GM21515 (cell line): ENCODE measurements at regions not wholly inside any gene's neighbourhood (a gene's known extent, or its start where the extent isn't known, plus 50 kb on each side); places are given as distances from the start of the nearest gene placed in this dataset.

Experiments
- ATAC-seq: cut with Tn5 transposase; IDR thresholded peaks from one replicate; pipeline ENCODE4 v1.9.1; 2021; ENCODE audit not compliant: unreplicated experiment

- no peak for ATAC-seq
Observed at GRCh38 chr7:30212701-30213111, 71.7 kb upstream of the ZNRF2 start.

- ATAC-seq = no peak
Observed at GRCh38 chr7:30213637-30214036, 70.8 kb upstream of the ZNRF2 start.

GRCh38 chr7:30214651-30215137 is 69.7 kb upstream of the ZNRF2 start:
- no peak for ATAC-seq

GRCh38 chr7:30221764-30222163 is 62.6 kb upstream of the ZNRF2 start:
- no peak for ATAC-seq

- ATAC-seq = no peak
Observed at GRCh38 chr7:30222515-30223215, 61.7 kb upstream of the ZNRF2 start.

GRCh38 chr7:30223896-30224295 is 60.5 kb upstream of the ZNRF2 start:
- no peak for ATAC-seq

GRCh38 chr7:30224511-30225062 is 59.8 kb upstream of the ZNRF2 start:
- ATAC-seq = no peak

- peak; percentile 73 for ATAC-seq
Observed at GRCh38 chr7:30225863-30226613, 58.4 kb upstream of the ZNRF2 start.

GRCh38 chr7:30226614-30227268 is 57.7 kb upstream of the ZNRF2 start:
- ATAC-seq = no peak

GRCh38 chr7:30231271-30231670 is 53.1 kb upstream of the ZNRF2 start:
- no peak for ATAC-seq

- ATAC-seq = no peak
Observed at GRCh38 chr7:30232391-30232790, 52.0 kb upstream of the ZNRF2 start.
